ENCODE measurements at regions not wholly inside any gene's neighbourhood (a gene's known extent, or its start where the extent isn't known, plus 50 kb on each side); places are given as distances from the start of the nearest gene placed in this dataset.
"Not testable (repeated sequence)": the region's sequence is repeated elsewhere in the genome, so short reads cannot be mapped to it uniquely, and the experiment has no call there.

DNA sequence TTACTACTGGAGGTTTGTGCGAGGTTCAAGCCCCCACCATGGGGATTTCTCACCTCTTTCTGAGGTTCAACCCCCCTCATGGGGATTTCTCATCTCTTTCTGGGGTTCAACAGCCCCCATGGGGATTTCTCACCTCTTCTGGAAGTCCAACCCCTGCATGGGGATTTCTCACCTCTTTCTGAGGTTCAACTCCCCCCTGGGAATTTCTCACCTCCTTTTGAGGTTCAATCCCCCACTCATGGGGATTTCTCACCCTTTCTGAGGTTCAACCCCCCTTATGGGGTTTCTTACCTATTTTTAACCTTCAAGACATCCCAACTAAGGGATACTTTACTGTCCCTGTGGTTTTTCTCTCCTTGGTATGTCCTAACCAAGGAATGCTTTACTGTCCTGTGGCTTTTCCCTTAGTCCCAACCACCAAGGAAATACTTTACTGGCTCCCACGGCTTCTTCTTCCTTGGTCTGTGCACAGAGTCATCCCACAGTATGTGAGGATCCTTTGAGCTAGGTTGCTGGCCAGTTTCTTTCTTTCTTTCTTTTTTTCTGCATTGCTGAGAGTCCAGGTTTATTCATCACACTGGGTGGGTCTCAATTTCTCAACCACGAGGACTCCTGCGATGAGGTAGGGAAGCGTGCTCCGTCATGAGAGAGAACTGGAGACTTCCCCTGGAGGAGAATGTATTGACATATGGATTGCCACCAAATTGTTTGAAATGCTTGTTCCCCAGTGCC lies 2140.2 kb downstream of the TP53TG3F start:
- Histone ChIP-seq H3K36me3 (ENCODE audit: control insufficient read depth in 2 of 2, insufficient read depth in 2 of 2, low read length in 1 of 2) (no peaks in the 10 kb centered on the region), H3K4me1 (ENCODE audit: control insufficient read depth in 2 of 2, insufficient read depth in 2 of 2, low read length in 2 of 2) (no peaks in the 10 kb centered on the region), H3K9me3 (ENCODE audit: control insufficient read depth in 2 of 2, insufficient read depth in 1 of 2, low read length in 1 of 2) (peaks cover 3 to 12% of the 10 kb centered on the region in 2 donors), H3K27ac (ENCODE audit: low read depth in 1 of 2, low read length in 1 of 2) (no peak overlapping the region), H3K4me3 (ENCODE audit: low read length in 2 of 2) (no peak overlapping the region), H3K27me3 (ENCODE audit: control insufficient read depth in 2 of 2, insufficient read depth in 1 of 2, low read length in 1 of 2) (no peaks in the 10 kb centered on the region)
- WGBS: 77% methylated on average over 6 of the region's 6 CpGs
- DNase-seq (ENCODE audit: low read depth in 6 of 9, low spot score in 9 of 9): no peak

DNA sequence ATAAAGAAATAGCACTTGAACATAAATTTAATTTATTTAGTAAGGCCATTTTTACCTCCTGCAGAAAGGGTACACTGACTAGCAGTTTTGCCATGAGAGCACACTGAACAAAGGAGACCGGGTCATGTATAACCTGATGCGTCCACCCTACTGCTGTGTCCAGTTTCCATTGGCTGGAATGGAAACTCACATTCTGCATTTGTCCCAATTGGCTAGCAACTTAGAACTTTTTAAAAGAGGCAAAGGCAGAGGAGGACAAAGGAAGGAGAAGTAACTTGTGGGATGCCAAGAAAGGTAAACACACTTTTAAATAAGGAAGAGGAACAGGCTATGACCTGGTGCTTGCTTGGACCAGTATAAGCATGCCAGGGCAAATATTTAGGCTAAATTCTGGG lies 2140.7 kb downstream of the TP53TG3F start:
- WGBS: 89% methylated on average over 2 of the region's 2 CpGs
- H3K4me3 ChIP-seq (ENCODE audit: low read length in 2 of 2); H3K27me3 ChIP-seq (ENCODE audit: control insufficient read depth in 2 of 2, insufficient read depth in 1 of 2, low read length in 1 of 2); H3K27ac ChIP-seq (ENCODE audit: low read depth in 1 of 2, low read length in 1 of 2); DNase-seq (ENCODE audit: low read depth in 6 of 9, low spot score in 9 of 9); H3K36me3 ChIP-seq (ENCODE audit: control insufficient read depth in 2 of 2, insufficient read depth in 2 of 2, low read length in 1 of 2); H3K4me1 ChIP-seq (ENCODE audit: control insufficient read depth in 2 of 2, insufficient read depth in 2 of 2, low read length in 2 of 2): not testable (repeated sequence)
- H3K9me3 ChIP-seq (ENCODE audit: control insufficient read depth in 2 of 2, insufficient read depth in 1 of 2, low read length in 1 of 2): peaks cover 3 to 12% of the 10 kb centered on the region in 2 donors

DNA sequence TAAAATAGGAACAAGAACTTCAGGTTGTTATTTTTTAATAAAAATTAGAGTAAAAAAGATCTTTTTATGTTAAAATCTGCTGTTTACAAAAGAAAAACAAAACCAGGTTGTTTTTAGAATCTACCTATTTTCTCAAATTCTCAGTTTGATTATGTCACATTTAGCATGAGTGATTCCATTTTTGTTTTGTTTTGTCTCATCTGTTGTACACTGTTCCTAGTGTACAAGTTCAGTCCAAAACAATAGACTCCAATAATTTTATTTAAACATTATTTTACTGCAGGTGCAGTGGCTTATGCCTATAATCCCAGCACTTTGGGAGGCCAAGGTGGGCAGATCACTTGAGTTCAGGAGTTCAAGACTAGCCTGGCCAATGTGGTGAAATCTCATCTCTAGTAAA lies 2142.7 kb downstream of the TP53TG3F start:
- Histone ChIP-seq H3K9me3 (ENCODE audit: control insufficient read depth in 2 of 2, insufficient read depth in 1 of 2, low read length in 1 of 2) (peaks cover 3 to 12% of the 10 kb centered on the region in 2 donors), H3K4me1 (ENCODE audit: control insufficient read depth in 2 of 2, insufficient read depth in 2 of 2, low read length in 2 of 2) (no peaks in the 10 kb centered on the region), H3K27me3 (ENCODE audit: control insufficient read depth in 2 of 2, insufficient read depth in 1 of 2, low read length in 1 of 2) (no peaks in the 10 kb centered on the region), H3K36me3 (ENCODE audit: control insufficient read depth in 2 of 2, insufficient read depth in 2 of 2, low read length in 1 of 2) (no peaks in the 10 kb centered on the region), H3K4me3 (ENCODE audit: low read length in 2 of 2) (no peak overlapping the region), H3K27ac (ENCODE audit: low read depth in 1 of 2, low read length in 1 of 2) (no peak overlapping the region)
- DNase-seq (ENCODE audit: low read depth in 6 of 9, low spot score in 9 of 9): no peak

DNA sequence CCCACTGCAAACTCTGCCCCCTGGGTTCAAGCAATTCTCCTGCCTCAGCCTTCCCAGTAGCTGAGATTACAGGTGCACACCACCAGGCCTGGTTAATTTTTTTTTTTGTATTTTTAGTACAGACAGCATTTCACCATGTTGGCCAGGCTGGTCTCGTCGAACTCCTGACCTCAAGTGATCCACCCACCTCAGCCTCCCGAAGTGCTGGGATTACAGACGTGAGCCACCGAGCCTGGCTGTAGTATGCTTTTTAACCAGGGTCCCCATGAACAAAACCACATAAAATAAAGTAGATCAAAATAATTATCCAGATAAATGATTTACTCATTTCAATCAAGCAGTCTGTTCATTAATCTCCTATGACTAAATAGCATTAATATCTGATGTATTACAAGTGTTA lies 2144.0 kb downstream of the TP53TG3F start:
- not testable (repeated sequence) for H3K4me3 ChIP-seq (ENCODE audit: low read length in 2 of 2)
- WGBS: 91% methylated on average over 5 of the region's 5 CpGs

DNA sequence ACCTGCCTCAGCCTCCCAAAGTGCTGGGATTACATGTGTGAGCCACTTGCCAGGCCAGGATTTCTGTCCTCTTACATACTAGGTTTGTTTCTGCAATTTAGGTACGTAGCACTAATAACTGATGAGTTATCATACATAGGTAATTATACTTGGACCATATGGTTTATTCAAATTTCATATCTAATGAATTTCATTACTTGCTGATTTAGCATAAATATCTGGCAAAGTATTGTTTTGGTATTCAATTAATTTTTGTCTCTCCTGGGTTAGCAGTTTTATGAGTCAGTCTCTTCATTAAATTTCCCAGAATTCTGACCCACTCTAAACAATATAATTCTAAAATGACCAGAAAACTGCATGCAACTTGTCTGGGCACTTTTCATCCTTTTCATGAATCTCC lies 2146.5 kb downstream of the TP53TG3F start:
- WGBS: 73% methylated on average over 1 of the region's 1 CpG
- Histone ChIP-seq H3K27ac (ENCODE audit: low read depth in 1 of 2, low read length in 1 of 2) (no peak overlapping the region), H3K4me1 (ENCODE audit: control insufficient read depth in 2 of 2, insufficient read depth in 2 of 2, low read length in 2 of 2) (no peaks in the 10 kb centered on the region), H3K9me3 (ENCODE audit: control insufficient read depth in 2 of 2, insufficient read depth in 1 of 2, low read length in 1 of 2) (peaks cover 0 to 3% of the 10 kb centered on the region in 2 donors), H3K4me3 (ENCODE audit: low read length in 2 of 2) (no peak overlapping the region), H3K36me3 (ENCODE audit: control insufficient read depth in 2 of 2, insufficient read depth in 2 of 2, low read length in 1 of 2) (no peaks in the 10 kb centered on the region), H3K27me3 (ENCODE audit: control insufficient read depth in 2 of 2, insufficient read depth in 1 of 2, low read length in 1 of 2) (no peaks in the 10 kb centered on the region)
- no peak for DNase-seq (ENCODE audit: low read depth in 6 of 9, low spot score in 9 of 9)

More for the DNA sequence above, 2144.0 kb downstream of the TP53TG3F start:
- H3K36me3 ChIP-seq (ENCODE audit: control insufficient read depth in 2 of 2, insufficient read depth in 2 of 2, low read length in 1 of 2); DNase-seq (ENCODE audit: low read depth in 6 of 9, low spot score in 9 of 9); H3K4me1 ChIP-seq (ENCODE audit: control insufficient read depth in 2 of 2, insufficient read depth in 2 of 2, low read length in 2 of 2); H3K27me3 ChIP-seq (ENCODE audit: control insufficient read depth in 2 of 2, insufficient read depth in 1 of 2, low read length in 1 of 2); H3K27ac ChIP-seq (ENCODE audit: low read depth in 1 of 2, low read length in 1 of 2): not testable (repeated sequence)
- peaks cover 3 to 12% of the 10 kb centered on the region in 2 donors for H3K9me3 ChIP-seq (ENCODE audit: control insufficient read depth in 2 of 2, insufficient read depth in 1 of 2, low read length in 1 of 2)

DNA sequence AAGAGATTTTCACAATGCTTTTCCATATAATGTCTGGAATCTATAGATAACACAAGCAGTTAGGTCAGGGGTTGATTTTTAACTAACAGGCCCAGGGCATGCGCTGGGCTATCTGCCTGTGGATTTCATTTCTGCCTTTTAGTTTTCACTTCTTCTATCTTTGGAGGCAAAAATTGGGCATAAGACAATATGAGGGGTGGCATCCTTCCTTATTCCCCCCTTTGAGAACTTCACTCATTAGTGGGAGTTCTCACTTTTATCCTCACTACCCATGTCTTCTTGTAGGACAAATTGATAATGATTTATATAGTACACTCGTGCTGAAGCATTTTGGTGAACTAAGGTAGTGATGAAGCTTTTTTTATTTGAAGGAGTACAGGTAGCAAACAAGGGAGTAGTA lies 2155.5 kb downstream of the TP53TG3F start:
- H3K36me3 ChIP-seq (ENCODE audit: control insufficient read depth in 2 of 2, insufficient read depth in 2 of 2, low read length in 1 of 2); H3K9me3 ChIP-seq (ENCODE audit: control insufficient read depth in 2 of 2, insufficient read depth in 1 of 2, low read length in 1 of 2); DNase-seq (ENCODE audit: low read depth in 6 of 9, low spot score in 9 of 9); H3K27ac ChIP-seq (ENCODE audit: low read depth in 1 of 2, low read length in 1 of 2); H3K27me3 ChIP-seq (ENCODE audit: control insufficient read depth in 2 of 2, insufficient read depth in 1 of 2, low read length in 1 of 2); H3K4me3 ChIP-seq (ENCODE audit: low read length in 2 of 2); H3K4me1 ChIP-seq (ENCODE audit: control insufficient read depth in 2 of 2, insufficient read depth in 2 of 2, low read length in 2 of 2): not testable (repeated sequence)
- 58% methylated on average over 2 of the region's 2 CpGs for WGBS

DNA sequence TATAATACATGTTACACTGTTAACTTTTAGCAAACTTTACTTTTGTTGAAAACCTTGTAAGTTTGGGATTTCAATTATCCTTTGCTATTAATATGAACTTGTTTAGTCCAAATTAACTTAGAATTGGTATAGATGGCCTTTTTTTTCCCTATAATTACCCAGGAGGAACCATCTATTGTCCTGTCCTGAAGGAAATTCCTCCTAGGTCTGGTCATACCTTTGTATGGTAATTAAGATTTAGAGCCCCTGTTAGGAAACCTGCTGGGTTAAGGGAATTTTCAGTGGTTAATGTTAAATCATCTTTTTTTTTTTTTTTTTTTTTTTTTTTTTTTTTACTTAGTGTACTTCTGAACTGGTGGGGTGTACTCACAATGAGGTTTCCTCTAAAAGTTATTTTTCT lies 2159.8 kb downstream of the TP53TG3F start:
- H3K4me3 ChIP-seq (ENCODE audit: low read length in 2 of 2); H3K9me3 ChIP-seq (ENCODE audit: control insufficient read depth in 2 of 2, insufficient read depth in 1 of 2, low read length in 1 of 2); H3K27ac ChIP-seq (ENCODE audit: low read depth in 1 of 2, low read length in 1 of 2); H3K4me1 ChIP-seq (ENCODE audit: control insufficient read depth in 2 of 2, insufficient read depth in 2 of 2, low read length in 2 of 2); DNase-seq (ENCODE audit: low read depth in 6 of 9, low spot score in 9 of 9); H3K27me3 ChIP-seq (ENCODE audit: control insufficient read depth in 2 of 2, insufficient read depth in 1 of 2, low read length in 1 of 2); H3K36me3 ChIP-seq (ENCODE audit: control insufficient read depth in 2 of 2, insufficient read depth in 2 of 2, low read length in 1 of 2): not testable (repeated sequence)

DNA sequence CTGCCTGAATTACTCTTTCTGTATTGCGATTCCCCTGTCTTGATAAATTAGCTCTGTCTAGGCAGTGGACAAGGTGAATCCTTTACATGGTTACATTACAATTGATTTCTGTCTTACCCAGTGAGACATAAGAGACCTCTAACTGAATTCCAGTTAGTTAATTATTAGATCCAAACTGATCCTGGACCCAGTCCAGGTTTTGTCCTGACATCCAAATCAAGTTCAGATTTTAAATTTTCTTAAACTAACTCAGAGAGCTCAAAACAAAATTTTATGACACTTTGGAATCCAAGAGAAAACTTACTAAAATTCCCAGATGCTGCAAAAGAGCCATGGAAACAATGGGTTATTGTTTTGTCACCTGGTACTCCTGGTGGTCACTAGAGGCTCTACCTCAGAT lies 2166.6 kb downstream of the TP53TG3F start:
- Histone ChIP-seq H3K4me1 (ENCODE audit: control insufficient read depth in 2 of 2, insufficient read depth in 2 of 2, low read length in 2 of 2) (no peaks in the 10 kb centered on the region), H3K27ac (ENCODE audit: low read depth in 1 of 2, low read length in 1 of 2) (no peak overlapping the region), H3K27me3 (ENCODE audit: control insufficient read depth in 2 of 2, insufficient read depth in 1 of 2, low read length in 1 of 2) (no peaks in the 10 kb centered on the region), H3K9me3 (ENCODE audit: control insufficient read depth in 2 of 2, insufficient read depth in 1 of 2, low read length in 1 of 2) (no peaks in the 10 kb centered on the region), H3K36me3 (ENCODE audit: control insufficient read depth in 2 of 2, insufficient read depth in 2 of 2, low read length in 1 of 2) (no peaks in the 10 kb centered on the region), H3K4me3 (ENCODE audit: low read length in 2 of 2) (no peak overlapping the region)
- DNase-seq (ENCODE audit: low read depth in 6 of 9, low spot score in 9 of 9): no peak
- WGBS: 85% methylated on average over 1 of the region's 1 CpG

DNA sequence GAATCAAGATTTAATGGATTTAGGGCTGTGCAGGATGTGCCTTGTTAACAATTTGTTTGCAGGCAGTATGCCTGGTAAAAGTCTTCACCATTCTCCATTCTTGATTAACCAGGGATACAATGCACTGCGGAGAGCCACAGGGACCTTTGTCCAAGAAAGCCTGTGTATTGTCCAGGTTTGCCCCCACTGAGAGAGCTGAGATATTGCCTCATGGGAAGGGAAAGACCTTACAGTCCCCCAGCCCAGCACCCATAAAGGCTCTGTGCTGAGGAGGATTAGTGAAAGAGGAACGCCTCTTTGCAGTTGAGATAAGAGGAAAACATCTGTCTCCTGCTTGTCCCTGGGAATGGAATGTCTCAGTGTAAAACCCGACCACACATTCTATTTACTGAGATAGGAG lies 2169.6 kb downstream of the TP53TG3F start:
- Histone ChIP-seq H3K4me3 (ENCODE audit: low read length in 2 of 2) (no peak overlapping the region), H3K27me3 (ENCODE audit: control insufficient read depth in 2 of 2, insufficient read depth in 1 of 2, low read length in 1 of 2) (no peaks in the 10 kb centered on the region), H3K4me1 (ENCODE audit: control insufficient read depth in 2 of 2, insufficient read depth in 2 of 2, low read length in 2 of 2) (no peaks in the 10 kb centered on the region), H3K36me3 (ENCODE audit: control insufficient read depth in 2 of 2, insufficient read depth in 2 of 2, low read length in 1 of 2) (no peaks in the 10 kb centered on the region), H3K27ac (ENCODE audit: low read depth in 1 of 2, low read length in 1 of 2) (no peak overlapping the region), H3K9me3 (ENCODE audit: control insufficient read depth in 2 of 2, insufficient read depth in 1 of 2, low read length in 1 of 2) (no peaks in the 10 kb centered on the region)
- 79% methylated on average over 3 of the region's 3 CpGs for WGBS
- DNase-seq (ENCODE audit: low read depth in 6 of 9, low spot score in 9 of 9): no peak
